ENCODE measurements at regions not wholly inside any gene's neighbourhood (a gene's known extent, or its start where the extent isn't known, plus 50 kb on each side); places are given as distances from the start of the nearest gene placed in this dataset.

DNA sequence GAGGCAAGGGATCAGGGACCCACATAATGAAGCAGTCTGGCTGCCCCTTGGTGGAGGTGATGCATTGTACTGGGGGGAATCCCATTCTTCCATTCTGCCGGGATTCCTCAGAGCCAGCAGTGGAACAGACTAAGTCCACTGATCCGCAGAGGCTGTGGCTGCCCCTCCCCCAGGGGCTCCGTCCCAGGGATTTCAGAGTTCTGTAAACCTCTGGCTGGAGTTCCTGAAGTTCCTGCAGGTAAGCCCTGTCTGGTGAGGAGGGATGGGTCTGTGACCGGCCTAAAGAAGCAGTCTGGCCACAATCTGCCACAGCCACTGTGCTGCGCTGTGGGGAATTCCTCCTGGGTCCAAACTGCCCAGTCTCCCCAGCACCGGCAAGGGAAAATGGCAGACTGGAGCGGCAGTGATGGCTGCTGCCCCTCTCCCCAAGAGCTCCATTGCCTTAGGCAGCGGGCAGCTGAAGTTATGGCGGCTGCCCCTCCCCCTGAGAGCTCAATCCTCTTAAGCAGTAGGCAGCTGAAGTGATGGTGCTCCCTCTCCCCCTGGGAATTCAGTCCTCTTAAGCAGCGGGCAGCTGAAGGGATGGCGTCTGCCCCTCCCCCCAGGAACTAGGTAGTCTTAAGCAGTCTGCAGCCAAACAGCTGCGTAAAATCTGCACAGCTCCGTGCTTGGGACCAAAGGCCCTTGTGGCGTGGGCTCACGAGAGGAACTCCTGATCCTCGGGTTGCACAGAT is 155.7 kb downstream of the PCDH17 start:
- Histone ChIP-seq H2BK120ac (ENCODE audit: low read depth, low read length, poor library complexity, severe bottlenecking) (no peak overlapping the region), H3K79me2 (ENCODE audit: insufficient read depth, low read length) (no peaks in the 10 kb centered on the region), H2BK12ac (ENCODE audit: insufficient read length, low read depth, low read length) (no peak overlapping the region), H3K27ac (ENCODE audit: insufficient read length, low read depth, low read length) (no peak overlapping the region), H3K56ac (ENCODE audit: insufficient read length, low read depth, low read length) (no peak overlapping the region), H2BK5ac (ENCODE audit: insufficient read length, low read length) (no peak overlapping the region), H3K14ac (ENCODE audit: insufficient read depth, low read length) (no peak overlapping the region), H4K5ac (ENCODE audit: insufficient read length, low read depth, low read length) (no peak overlapping the region), H4K20me1 (ENCODE audit: control insufficient read depth, insufficient read depth, insufficient read length) (no peaks in the 10 kb centered on the region), H3K27me3 (ENCODE audit: insufficient read depth, low read length) (no peaks in the 10 kb centered on the region), H3K23ac (ENCODE audit: insufficient read length, low read depth, low read length) (no peak overlapping the region), H3K79me1 (ENCODE audit: insufficient read depth, low read depth, low read length, poor library complexity, severe bottlenecking) (no peaks in the 10 kb centered on the region), H2AK5ac (ENCODE audit: insufficient read length, low read length) (no peak overlapping the region), H3K23me2 (ENCODE audit: insufficient read length, low read depth, low read length, poor library complexity, severe bottlenecking) (no peaks in the 10 kb centered on the region), H3K4ac (ENCODE audit: low read depth, low read length) (no peak overlapping the region), H2AFZ (ENCODE audit: low read length) (no peak overlapping the region), H2BK15ac (ENCODE audit: low read depth, low read length) (no peak overlapping the region), H3K18ac (ENCODE audit: insufficient read length, low read depth, low read length) (no peak overlapping the region), H4K8ac (replicated peaks; ENCODE audit: insufficient read length, low read depth, low read length) (no peak overlapping the region), H3T11ph (ENCODE audit: low read length) (no peak overlapping the region), H3K9me3 (ENCODE audit: control insufficient read depth, low read depth, low read length) (no peaks in the 10 kb centered on the region), H4K91ac (ENCODE audit: insufficient read length, low read depth, low read length) (no peak overlapping the region), H2BK20ac (ENCODE audit: low read depth, low read length, poor library complexity, severe bottlenecking) (no peak overlapping the region), H3K9ac (ENCODE audit: extremely low read depth, insufficient read length, low read length) (no peak overlapping the region), H3K4me2 (ENCODE audit: insufficient read depth, insufficient read length, low read length) (no peak overlapping the region), H3K4me1 (ENCODE audit: insufficient read depth, low read length) (no peaks in the 10 kb centered on the region)
- H3K4me3 Mint-ChIP-seq = no peak overlapping the region
- H3K36me3 Mint-ChIP-seq (ENCODE audit: insufficient read depth in 1 of 3, low read depth in 3 of 3) = peaks cover 0 to 4% (median 0%) of the 10 kb centered on the region in 3 experiments; a peak in 2 of 7 replicates
- TF ChIP-seq, protein P1, sequence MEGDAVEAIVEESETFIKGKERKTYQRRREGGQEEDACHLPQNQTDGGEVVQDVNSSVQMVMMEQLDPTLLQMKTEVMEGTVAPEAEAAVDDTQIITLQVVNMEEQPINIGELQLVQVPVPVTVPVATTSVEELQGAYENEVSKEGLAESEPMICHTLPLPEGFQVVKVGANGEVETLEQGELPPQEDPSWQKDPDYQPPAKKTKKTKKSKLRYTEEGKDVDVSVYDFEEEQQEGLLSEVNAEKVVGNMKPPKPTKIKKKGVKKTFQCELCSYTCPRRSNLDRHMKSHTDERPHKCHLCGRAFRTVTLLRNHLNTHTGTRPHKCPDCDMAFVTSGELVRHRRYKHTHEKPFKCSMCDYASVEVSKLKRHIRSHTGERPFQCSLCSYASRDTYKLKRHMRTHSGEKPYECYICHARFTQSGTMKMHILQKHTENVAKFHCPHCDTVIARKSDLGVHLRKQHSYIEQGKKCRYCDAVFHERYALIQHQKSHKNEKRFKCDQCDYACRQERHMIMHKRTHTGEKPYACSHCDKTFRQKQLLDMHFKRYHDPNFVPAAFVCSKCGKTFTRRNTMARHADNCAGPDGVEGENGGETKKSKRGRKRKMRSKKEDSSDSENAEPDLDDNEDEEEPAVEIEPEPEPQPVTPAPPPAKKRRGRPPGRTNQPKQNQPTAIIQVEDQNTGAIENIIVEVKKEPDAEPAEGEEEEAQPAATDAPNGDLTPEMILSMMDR (conservative IDR thresholded peaks at IDR 0.05) = no peak
- H3K27ac Mint-ChIP-seq = no peak overlapping the region
- peaks cover 2 to 6% of the 10 kb centered on the region in 2 experiments; a peak in 1 of 4 replicates for H3K4me1 Mint-ChIP-seq
- H3K27me3 Mint-ChIP-seq (ENCODE audit: low read depth) = no peaks in the 10 kb centered on the region
- peak; percentile 51 for DNase-seq
- H3K9me3 Mint-ChIP-seq = no peaks in the 10 kb centered on the region
- WGBS (ENCODE audit: extremely low coverage, insufficient read length, low lambda C conversion rate) = no CpG with 5 or more reads among the region's 16 CpGs
